ENCODE measurements at regions not wholly inside any gene's neighbourhood (a gene's known extent, or its start where the extent isn't known, plus 50 kb on each side); places are given as distances from the start of the nearest gene placed in this dataset.

DNA sequence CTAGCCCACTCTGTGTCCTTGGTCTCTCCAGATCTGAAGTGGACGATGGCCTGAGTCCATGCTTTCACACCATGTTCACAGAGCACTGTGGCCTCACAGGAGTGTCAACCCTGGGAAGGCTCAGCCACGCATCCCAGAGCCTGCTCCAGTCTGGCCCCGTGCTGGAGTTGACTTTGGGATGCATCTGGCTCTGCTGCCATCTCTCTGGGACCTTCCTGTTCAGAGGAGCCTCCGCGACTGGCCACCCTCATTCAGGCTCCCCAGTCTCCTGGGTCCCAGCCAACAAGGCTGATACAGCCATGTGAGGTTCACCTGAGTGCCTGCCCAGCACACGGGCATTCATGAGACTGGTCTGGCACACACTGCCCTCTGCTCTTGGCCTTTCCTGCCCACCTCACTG is 199.7 kb upstream of the RAB6C start:
- TF ChIP-seq CTCF (IDR thresholded peaks at IDR 0.05; ENCODE audit: extremely low read depth in 1 of 2, insufficient read depth in 1 of 2, low read depth in 1 of 2, low read length in 2 of 2), result no peak
- TF ChIP-seq POLR2A (IDR thresholded peaks at IDR 0.05; ENCODE audit: low read depth, low read length), result no peak
- no peak for TF ChIP-seq JUN (IDR thresholded peaks at IDR 0.05; ENCODE audit: borderline replicate concordance, insufficient read depth, insufficient read length, low read depth)
- TF ChIP-seq EZH2 (IDR thresholded peaks at IDR 0.05; ENCODE audit: borderline replicate concordance, low read depth, low read length, severe bottlenecking), result no peak
- no peak for TF ChIP-seq FOS (IDR thresholded peaks at IDR 0.05; ENCODE audit: borderline replicate concordance, insufficient read depth, low read length)
